ENCODE measurements at regions not wholly inside any gene's neighbourhood (a gene's known extent, or its start where the extent isn't known, plus 50 kb on each side); places are given as distances from the start of the nearest gene placed in this dataset.
"Not testable (repeated sequence)": the region's sequence is repeated elsewhere in the genome, so short reads cannot be mapped to it uniquely, and the experiment has no call there.

- H3K4me3 ChIP-seq (ENCODE audit: low read depth, low read length): no peak overlapping the region
- no peak overlapping the region for H3K27ac ChIP-seq
- H3K27me3 ChIP-seq (ENCODE audit: control insufficient read depth, insufficient read depth, low read length): no peaks in the 10 kb centered on the region
- H3K79me2 ChIP-seq: no peaks in the 10 kb centered on the region
- H3K4me1 ChIP-seq: no peaks in the 10 kb centered on the region
- H2AFZ ChIP-seq: peak overlapping the region; percentile 10
- H3K36me3 ChIP-seq (ENCODE audit: control insufficient read depth, insufficient read depth, low read length): no peaks in the 10 kb centered on the region
- TF ChIP-seq CTCF (IDR thresholded peaks at IDR 0.05): no peak
- no peak overlapping the region for H3K4me2 ChIP-seq (ENCODE audit: low read length)
- H3K9ac ChIP-seq: no peak overlapping the region
- H3K9me3 ChIP-seq (ENCODE audit: control insufficient read depth, low read length): no peaks in the 10 kb centered on the region
These were observed 754.7 kb downstream of the DHX35 start for GRCh38 chr20:39716796-39717341.

- Histone ChIP-seq H3K9me3 (ENCODE audit: control insufficient read depth, low read length) (no peaks in the 10 kb centered on the region), H3K79me2 (no peaks in the 10 kb centered on the region), H3K27ac (no peak overlapping the region), H3K9ac (no peak overlapping the region), H2AFZ (no peak overlapping the region), H3K4me2 (ENCODE audit: low read length) (no peak overlapping the region), H3K4me1 (no peaks in the 10 kb centered on the region), H3K36me3 (ENCODE audit: control insufficient read depth, insufficient read depth, low read length) (no peaks in the 10 kb centered on the region), H3K4me3 (ENCODE audit: low read depth, low read length) (no peak overlapping the region), H3K27me3 (ENCODE audit: control insufficient read depth, insufficient read depth, low read length) (no peaks in the 10 kb centered on the region)
- no peak for TF ChIP-seq CTCF (IDR thresholded peaks at IDR 0.05)
These were observed 751.1 kb downstream of the DHX35 start for GRCh38 chr20:39713076-39713840.

- H3K9ac ChIP-seq: no peak overlapping the region
- no peaks in the 10 kb centered on the region for H3K9me3 ChIP-seq (ENCODE audit: control insufficient read depth, low read length)
- H3K27ac ChIP-seq: no peak overlapping the region
- no peak overlapping the region for H3K4me3 ChIP-seq (ENCODE audit: low read depth, low read length)
- H3K27me3 ChIP-seq (ENCODE audit: control insufficient read depth, insufficient read depth, low read length): no peaks in the 10 kb centered on the region
- H3K79me2 ChIP-seq: no peaks in the 10 kb centered on the region
- peak overlapping the region; percentile 4 for H2AFZ ChIP-seq
- H3K4me1 ChIP-seq: peaks cover 17% of the 10 kb centered on the region
- H3K36me3 ChIP-seq (ENCODE audit: control insufficient read depth, insufficient read depth, low read length): no peaks in the 10 kb centered on the region
- no peak overlapping the region for H3K4me2 ChIP-seq (ENCODE audit: low read length)
- TF ChIP-seq CTCF (IDR thresholded peaks at IDR 0.05): no peak
These were observed 744.1 kb downstream of the DHX35 start for GRCh38 chr20:39706184-39706663.

GRCh38 chr20:39705032-39705431, 742.9 kb downstream of the DHX35 start:
- Histone ChIP-seq H3K4me1 (peaks cover 17% of the 10 kb centered on the region), H3K79me2 (no peaks in the 10 kb centered on the region), H3K9me3 (ENCODE audit: control insufficient read depth, low read length) (no peaks in the 10 kb centered on the region), H3K4me3 (ENCODE audit: low read depth, low read length) (no peak overlapping the region), H3K27ac (no peak overlapping the region), H3K27me3 (ENCODE audit: control insufficient read depth, insufficient read depth, low read length) (no peaks in the 10 kb centered on the region), H3K9ac (no peak overlapping the region), H3K36me3 (ENCODE audit: control insufficient read depth, insufficient read depth, low read length) (no peaks in the 10 kb centered on the region), H3K4me2 (ENCODE audit: low read length) (no peak overlapping the region), H2AFZ (no peak overlapping the region)
- TF ChIP-seq CTCF (IDR thresholded peaks at IDR 0.05): no peak

GRCh38 chr20:39703357-39703756, 741.2 kb downstream of the DHX35 start:
- H3K4me1 ChIP-seq: peaks cover 25% of the 10 kb centered on the region
- not testable (repeated sequence) for H3K9ac ChIP-seq; H3K4me2 ChIP-seq (ENCODE audit: low read length); H3K36me3 ChIP-seq (ENCODE audit: control insufficient read depth, insufficient read depth, low read length); H3K27ac ChIP-seq; H3K79me2 ChIP-seq; H2AFZ ChIP-seq; H3K4me3 ChIP-seq (ENCODE audit: low read depth, low read length); H3K27me3 ChIP-seq (ENCODE audit: control insufficient read depth, insufficient read depth, low read length); H3K9me3 ChIP-seq (ENCODE audit: control insufficient read depth, low read length)

Data from parathyroid adenoma (tissue), 2 donors.